ENCODE measurements at regions not wholly inside any gene's neighbourhood (a gene's known extent, or its start where the extent isn't known, plus 50 kb on each side); places are given as distances from the start of the nearest gene placed in this dataset.
A peak's percentile ranks its signal among the peaks of the same experiment; 100 is the strongest.

DNA sequence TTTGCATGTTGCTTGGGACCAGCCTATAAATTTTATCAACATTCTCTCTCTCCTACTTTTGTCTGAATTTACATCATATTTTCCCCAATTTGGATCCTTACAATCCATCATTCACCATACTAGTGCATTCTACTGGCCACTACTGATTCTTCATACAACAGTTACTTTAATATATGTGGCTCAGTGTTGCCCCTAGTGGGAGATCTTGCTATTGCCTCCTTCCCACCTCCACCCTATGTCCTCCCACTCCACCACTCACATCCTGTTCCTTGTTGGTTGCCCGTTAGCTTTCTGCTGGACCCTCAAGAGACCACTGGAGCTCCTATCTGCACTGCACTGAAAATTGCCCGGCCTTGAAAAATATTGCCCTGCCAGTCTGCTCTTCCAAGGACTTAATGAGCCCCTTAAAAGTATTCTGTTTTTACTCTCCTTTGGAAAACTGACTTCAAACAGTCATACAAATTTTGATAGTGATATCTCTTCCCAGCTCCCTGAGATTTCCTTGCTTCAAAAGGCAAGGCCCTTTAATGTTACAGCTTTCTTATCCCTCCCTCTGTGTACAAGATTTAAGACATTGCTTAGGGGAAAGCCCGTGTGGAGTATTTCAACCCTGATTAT is 243.2 kb upstream of the TMEM229A start:
- H3K36me3 ChIP-seq = no peaks in the 10 kb centered on the region
- TF ChIP-seq, protein P1, sequence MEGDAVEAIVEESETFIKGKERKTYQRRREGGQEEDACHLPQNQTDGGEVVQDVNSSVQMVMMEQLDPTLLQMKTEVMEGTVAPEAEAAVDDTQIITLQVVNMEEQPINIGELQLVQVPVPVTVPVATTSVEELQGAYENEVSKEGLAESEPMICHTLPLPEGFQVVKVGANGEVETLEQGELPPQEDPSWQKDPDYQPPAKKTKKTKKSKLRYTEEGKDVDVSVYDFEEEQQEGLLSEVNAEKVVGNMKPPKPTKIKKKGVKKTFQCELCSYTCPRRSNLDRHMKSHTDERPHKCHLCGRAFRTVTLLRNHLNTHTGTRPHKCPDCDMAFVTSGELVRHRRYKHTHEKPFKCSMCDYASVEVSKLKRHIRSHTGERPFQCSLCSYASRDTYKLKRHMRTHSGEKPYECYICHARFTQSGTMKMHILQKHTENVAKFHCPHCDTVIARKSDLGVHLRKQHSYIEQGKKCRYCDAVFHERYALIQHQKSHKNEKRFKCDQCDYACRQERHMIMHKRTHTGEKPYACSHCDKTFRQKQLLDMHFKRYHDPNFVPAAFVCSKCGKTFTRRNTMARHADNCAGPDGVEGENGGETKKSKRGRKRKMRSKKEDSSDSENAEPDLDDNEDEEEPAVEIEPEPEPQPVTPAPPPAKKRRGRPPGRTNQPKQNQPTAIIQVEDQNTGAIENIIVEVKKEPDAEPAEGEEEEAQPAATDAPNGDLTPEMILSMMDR (IDR thresholded peaks at IDR 0.05) = no peak
- intact Hi-C loops (cut with DNase I) = no loop called here
- no peaks in the 10 kb centered on the region for H3K27me3 ChIP-seq
- H3K4me1 ChIP-seq = no peaks in the 10 kb centered on the region
- no peak overlapping the region for H3K27ac ChIP-seq
- DNase-seq (no peak), ATAC-seq (peak; percentile 39)
- no peak overlapping the region for H3K4me3 ChIP-seq
- H3K9me3 ChIP-seq = no peaks in the 10 kb centered on the region

DNA sequence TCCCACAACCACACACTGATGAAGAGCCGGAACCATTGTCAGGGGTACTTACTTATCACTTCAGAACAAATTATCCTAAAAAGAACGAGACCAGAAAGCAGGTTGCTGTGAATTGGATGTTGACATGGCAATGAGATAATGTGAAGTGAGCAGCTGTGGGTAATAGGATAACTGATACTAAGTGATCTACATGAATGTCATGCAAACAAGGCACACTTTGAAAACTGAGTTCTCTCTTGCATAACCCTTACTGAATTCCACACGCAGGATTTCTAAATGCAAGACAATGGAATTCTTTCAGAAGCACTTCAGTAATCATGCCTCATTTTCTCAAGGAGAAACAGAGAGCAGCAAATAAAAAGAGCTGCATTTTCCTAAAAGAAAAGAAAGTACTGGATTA is 242.5 kb upstream of the TMEM229A start:
- H3K4me3 ChIP-seq = no peak overlapping the region
- H3K27ac ChIP-seq = no peak overlapping the region
- no peaks in the 10 kb centered on the region for H3K27me3 ChIP-seq
- ATAC-seq = no peak
- no peaks in the 10 kb centered on the region for H3K36me3 ChIP-seq
- TF ChIP-seq, protein P1 (IDR thresholded peaks at IDR 0.05) = no peak
- H3K9me3 ChIP-seq = no peaks in the 10 kb centered on the region
- H3K4me1 ChIP-seq = no peaks in the 10 kb centered on the region
- DNase-seq = no peak
- intact Hi-C loops (cut with DNase I) = no loop called here

DNA sequence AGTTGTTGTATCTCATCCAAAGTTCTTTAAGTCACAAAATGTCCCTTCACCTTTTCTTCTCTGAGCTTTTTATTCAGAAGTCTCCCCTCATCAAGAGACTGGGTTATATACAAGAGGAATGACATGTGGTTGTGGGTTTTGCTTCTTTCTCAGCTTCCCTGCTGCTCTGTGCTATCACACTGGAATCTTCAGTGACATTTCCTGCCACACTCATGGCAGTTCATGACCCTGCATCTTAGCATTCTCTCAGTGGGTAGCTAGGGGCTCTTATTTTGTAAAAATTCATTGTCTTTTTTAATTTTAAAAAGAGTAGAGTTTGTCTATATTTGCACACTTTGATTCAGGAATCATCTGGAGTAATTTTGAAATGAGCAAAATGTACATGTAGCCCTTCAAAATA is 236.9 kb upstream of the TMEM229A start:
- H3K27me3 ChIP-seq = no peaks in the 10 kb centered on the region
- H3K36me3 ChIP-seq = no peaks in the 10 kb centered on the region
- no peaks in the 10 kb centered on the region for H3K9me3 ChIP-seq
- no peak for ATAC-seq
- H3K27ac ChIP-seq = no peak overlapping the region
- no peak overlapping the region for H3K4me3 ChIP-seq
- TF ChIP-seq, protein P1 (IDR thresholded peaks at IDR 0.05) = no peak
- DNase-seq = no peak
- H3K4me1 ChIP-seq = no peaks in the 10 kb centered on the region
- intact Hi-C loops (cut with DNase I) = no loop called here

DNA sequence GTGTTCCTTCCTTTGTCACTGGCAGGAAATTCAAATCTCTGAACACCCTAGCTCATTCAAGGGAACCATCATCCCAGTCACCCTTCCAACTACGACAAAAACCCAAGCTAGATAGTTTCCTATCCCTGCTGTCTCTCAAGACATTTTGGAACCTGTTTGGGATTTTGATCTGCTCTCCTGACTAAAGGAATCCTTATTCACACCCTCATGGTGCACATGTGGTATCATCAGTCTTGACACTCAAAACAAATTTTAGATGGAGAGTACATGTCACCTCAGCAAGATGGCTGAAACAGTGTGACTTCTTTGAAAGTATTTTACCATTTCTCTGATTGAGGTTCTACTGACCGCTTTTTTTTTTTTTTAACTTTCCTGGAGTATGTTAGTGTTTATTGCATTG is 234.3 kb upstream of the TMEM229A start:
- Histone ChIP-seq H3K27me3 (no peaks in the 10 kb centered on the region), H3K27ac (no peak overlapping the region), H3K4me1 (no peaks in the 10 kb centered on the region), H3K36me3 (no peaks in the 10 kb centered on the region), H3K9me3 (no peaks in the 10 kb centered on the region), H3K4me3 (no peak overlapping the region)
- ATAC-seq (no peak), DNase-seq (no peak)
- TF ChIP-seq, protein P1 (IDR thresholded peaks at IDR 0.05) = no peak
- intact Hi-C loops (cut with DNase I) = no loop called here

DNA sequence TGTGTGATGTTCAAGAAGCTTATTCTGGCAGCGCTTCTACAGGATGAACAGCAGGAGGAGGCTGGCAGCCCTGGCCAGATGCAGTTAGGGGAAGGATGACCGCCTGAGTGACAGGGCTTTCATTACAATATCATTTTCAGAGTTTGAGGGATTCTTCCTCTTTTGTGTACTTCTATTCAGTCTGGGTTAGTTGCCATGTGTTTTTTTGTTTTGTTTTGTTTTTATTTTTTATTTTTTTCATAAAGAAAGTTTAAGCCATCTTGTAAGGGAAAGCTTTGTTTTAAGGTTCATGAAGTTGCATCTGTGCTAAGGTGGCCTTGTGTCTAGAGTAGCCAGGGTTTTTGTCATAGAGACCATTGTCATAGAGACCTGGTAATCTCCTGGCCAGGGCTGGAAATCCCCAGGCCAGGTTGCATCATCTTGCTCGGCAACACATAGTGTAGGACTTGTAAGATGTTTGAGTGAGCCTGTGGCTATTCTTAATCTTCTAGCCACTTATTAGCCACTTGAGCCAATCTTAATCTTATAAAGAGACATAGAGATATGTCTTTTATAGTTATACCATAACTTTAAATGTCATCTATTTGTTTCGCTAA is 230.5 kb upstream of the TMEM229A start:
- DNase-seq = no peak
- TF ChIP-seq, protein P1 (IDR thresholded peaks at IDR 0.05) = no peak
- no peak overlapping the region for H3K4me3 ChIP-seq
- no peaks in the 10 kb centered on the region for H3K27me3 ChIP-seq
- H3K4me1 ChIP-seq = no peaks in the 10 kb centered on the region
- no peak overlapping the region for H3K27ac ChIP-seq
- no peaks in the 10 kb centered on the region for H3K36me3 ChIP-seq
- ATAC-seq = no peak
- H3K9me3 ChIP-seq = no peaks in the 10 kb centered on the region
- intact Hi-C loops (cut with DNase I) = no loop called here
